ENCODE measurements at regions not wholly inside any gene's neighbourhood (a gene's known extent, or its start where the extent isn't known, plus 50 kb on each side); places are given as distances from the start of the nearest gene placed in this dataset.

GRCh38 chr15:99921101-99921500 is 187.9 kb upstream of the LYSMD4 start:
- H3K27ac ChIP-seq: no peak overlapping the region
- TF ChIP-seq ZFX (IDR thresholded peaks at IDR 0.05; ENCODE audit: borderline replicate concordance): no peak
- TF ChIP-seq CTCF (IDR thresholded peaks at IDR 0.05): no peak

GRCh38 chr15:99918072-99918471 is 184.8 kb upstream of the LYSMD4 start:
- H3K27ac ChIP-seq: no peak overlapping the region
- no peak for TF ChIP-seq CTCF (IDR thresholded peaks at IDR 0.05)
- TF ChIP-seq ZFX (IDR thresholded peaks at IDR 0.05; ENCODE audit: borderline replicate concordance): no peak

- no peak for TF ChIP-seq ZFX (IDR thresholded peaks at IDR 0.05; ENCODE audit: borderline replicate concordance)
- no peak for TF ChIP-seq CTCF (IDR thresholded peaks at IDR 0.05)
- H3K27ac ChIP-seq: no peak overlapping the region
Observed at GRCh38 chr15:99917252-99917651, 184.0 kb upstream of the LYSMD4 start.

- no peak for TF ChIP-seq ZFX (IDR thresholded peaks at IDR 0.05; ENCODE audit: borderline replicate concordance)
- no peak for TF ChIP-seq CTCF (IDR thresholded peaks at IDR 0.05)
- no peak overlapping the region for H3K27ac ChIP-seq
Observed at GRCh38 chr15:99916668-99917223, 183.5 kb upstream of the LYSMD4 start.

GRCh38 chr15:99914723-99915122 is 181.5 kb upstream of the LYSMD4 start:
- no peak overlapping the region for H3K27ac ChIP-seq
- no peak for TF ChIP-seq CTCF (IDR thresholded peaks at IDR 0.05)
- TF ChIP-seq ZFX (IDR thresholded peaks at IDR 0.05; ENCODE audit: borderline replicate concordance): no peak

GRCh38 chr15:99911816-99912215 is 178.6 kb upstream of the LYSMD4 start:
- no peak for TF ChIP-seq ZFX (IDR thresholded peaks at IDR 0.05; ENCODE audit: borderline replicate concordance)
- no peak for TF ChIP-seq CTCF (IDR thresholded peaks at IDR 0.05)
- no peak overlapping the region for H3K27ac ChIP-seq

GRCh38 chr15:99909592-99910295 is 176.5 kb upstream of the LYSMD4 start:
- TF ChIP-seq CTCF (IDR thresholded peaks at IDR 0.05): 0 out of 2 replicates have a peak, but pooled peaks have one; percentile 9
- no peak for TF ChIP-seq ZFX (IDR thresholded peaks at IDR 0.05; ENCODE audit: borderline replicate concordance)
- H3K27ac ChIP-seq: no peak overlapping the region
